WTC11 (cell line): ENCODE measurements at regions not wholly inside any gene's neighbourhood (a gene's known extent, or its start where the extent isn't known, plus 50 kb on each side); places are given as distances from the start of the nearest gene placed in this dataset.

ENCODE experiments used
- ATAC-seq: fragments of 200-7000 bp; cut with Tn5 transposase; 2 replicates; pipeline ENCODE4 v1.10.0; 2021; ENCODE audit warnings: mild to moderate bottlenecking, moderate library complexity
- CTCF ChIA-PET: fragments of 300-600 bp; sonication (Branson Sonifier 250); formaldehyde crosslinking; loops from one replicate; lab custom pipeline; 2021; ENCODE audit warnings: antibody characterized with exemption; lab: Charles Lee
- POLR2A ChIA-PET: fragments of 350-600 bp; sonication (Branson Sonifier 250); formaldehyde crosslinking; loops from one replicate; lab custom pipeline; 2021; ENCODE audit warnings: antibody characterized with exemption; lab: Charles Lee
- DNase-seq: peaks from one replicate; pipeline ENCODE4 v3.0.0; 2021; ENCODE audit warnings: low spot score
- H3K27ac Mint-ChIP-seq: 2 replicates; pipeline ENCODE4 v1.8.0; 2021; ENCODE audit warnings: mixed read lengths
- H3K27me3 Mint-ChIP-seq: 2 replicates; pipeline ENCODE4 v1.8.0; 2021; ENCODE audit warnings: low read depth, mild to moderate bottlenecking, moderate library complexity, mixed read lengths
- H3K36me3 Mint-ChIP-seq: 2 replicates; pipeline ENCODE4 v1.8.0; 2021; ENCODE audit warnings: mixed read lengths
- H3K4me1 Mint-ChIP-seq: 2 replicates; pipeline ENCODE4 v1.8.0; 2022; ENCODE audit warnings: mixed read lengths
- H3K4me3 Mint-ChIP-seq: 2 replicates; pipeline ENCODE4 v1.8.0; 2021; ENCODE audit warnings: mild to moderate bottlenecking, moderate library complexity, mixed read lengths
- H3K9me3 Mint-ChIP-seq: 2 replicates; pipeline ENCODE4 v1.8.0; 2021; ENCODE audit warnings: mixed read lengths
- ATF1 ChIP-seq: sonication (generic); formaldehyde crosslinking; IDR thresholded peaks from 2 replicates; pipeline ENCODE4 v1.8.1; 2023; ENCODE audit warnings: mild to moderate bottlenecking, moderate library complexity, missing genetic modification reagents
- ATF6 ChIP-seq: sonication (generic); formaldehyde crosslinking; IDR thresholded peaks from 2 replicates; pipeline ENCODE4 v1.8.1; 2023; ENCODE audit warnings: mild to moderate bottlenecking, missing genetic modification reagents
- E2F5 ChIP-seq: sonication (generic); formaldehyde crosslinking; IDR thresholded peaks from 2 replicates; pipeline ENCODE4 v1.8.1; 2022; ENCODE audit warnings: mild to moderate bottlenecking, moderate library complexity, missing genetic modification reagents
- ELF4 ChIP-seq: sonication (generic); formaldehyde crosslinking; IDR thresholded peaks from 2 replicates; pipeline ENCODE4 v1.8.1; 2022; ENCODE audit warnings: low read depth, mild to moderate bottlenecking, moderate library complexity, missing genetic modification reagents
- ERG ChIP-seq: fragments of 250-450 bp; sonication (Bioruptor Pico); IDR thresholded peaks from 2 replicates; pipeline ENCODE4 v1.8.0; 2021; ENCODE audit warnings: mild to moderate bottlenecking
- HMGA2 ChIP-seq: fragments of 250-450 bp; sonication (Bioruptor Pico); IDR thresholded peaks from 2 replicates; pipeline ENCODE4 v1.4.0; 2021; ENCODE audit warnings: mild to moderate bottlenecking, moderate library complexity
- KAT7 ChIP-seq: sonication (generic); formaldehyde crosslinking; IDR thresholded peaks from 2 replicates; pipeline ENCODE4 v1.8.1; 2023; ENCODE audit warnings: missing genetic modification reagents, mild to moderate bottlenecking, borderline replicate concordance
- PRDM15 ChIP-seq: sonication (generic); formaldehyde crosslinking; IDR thresholded peaks from 2 replicates; pipeline ENCODE4 v1.8.0; 2022; ENCODE audit warnings: missing genetic modification reagents
- PRRX2 ChIP-seq: fragments of 250-450 bp; sonication (Bioruptor Pico); IDR thresholded peaks from 2 replicates; pipeline ENCODE4 v1.8.0; 2021; ENCODE audit warnings: mild to moderate bottlenecking
- SOX15 ChIP-seq: fragments of 250-450 bp; sonication (Bioruptor Pico); IDR thresholded peaks from 2 replicates; pipeline ENCODE4 v1.9.0; 2021; ENCODE audit warnings: mild to moderate bottlenecking
- TP53 ChIP-seq: sonication (generic); formaldehyde crosslinking; IDR thresholded peaks from 2 replicates; pipeline ENCODE4 v1.8.1; 2023; ENCODE audit warnings: mild to moderate bottlenecking, missing genetic modification reagents
- USF2 ChIP-seq: sonication (generic); formaldehyde crosslinking; IDR thresholded peaks from 2 replicates; pipeline ENCODE4 v1.8.1; 2023; ENCODE audit warnings: mild to moderate bottlenecking, missing genetic modification reagents, moderate library complexity
- ZBTB43 ChIP-seq: sonication (generic); formaldehyde crosslinking; IDR thresholded peaks from 2 replicates; pipeline ENCODE4 v1.8.1; 2023; ENCODE audit warnings: mild to moderate bottlenecking, missing genetic modification reagents
- ZMAT4 ChIP-seq: fragments of 250-450 bp; sonication (Bioruptor Pico); IDR thresholded peaks from 2 replicates; pipeline ENCODE4 v1.9.0; 2021; ENCODE audit warnings: mild to moderate bottlenecking
- ZNF138 ChIP-seq: sonication (generic); formaldehyde crosslinking; conservative IDR thresholded peaks from 2 replicates; pipeline ENCODE4 v1.8.1; 2022; ENCODE audit warnings: mild to moderate bottlenecking, moderate library complexity, missing genetic modification reagents
- ZNF416 ChIP-seq: fragments of 250-450 bp; sonication (Bioruptor Pico); IDR thresholded peaks from 2 replicates; pipeline ENCODE4 v1.9.0; 2021; ENCODE audit warnings: mild to moderate bottlenecking, inconsistent platforms
- ZNF512 ChIP-seq: sonication (generic); formaldehyde crosslinking; IDR thresholded peaks from 2 replicates; pipeline ENCODE4 v1.8.1; 2022; ENCODE audit warnings: missing genetic modification reagents, borderline replicate concordance

- TF ChIP-seq E2F5 (CRISPR knock-in tag) (no peak), ERG (no peak), HMGA2 (CRISPR knock-in tag) (no peak)
Measured at GRCh38 chr4:104940927-104941326, 205.7 kb upstream of the TET2 start (continued).

- ChIA-PET POLR2A (no interaction called here), CTCF (no interaction called here)
- DNase-seq (no peak), ATAC-seq (no peak)
- TF ChIP-seq SOX15 (CRISPR knock-in tag) (no peak), ZMAT4 (CRISPR knock-in tag) (no peak), TP53 (no peak), ELF4 (no peak), ATF1 (CRISPR knock-in tag) (no peak), PRRX2 (no peak), ZBTB43 (CRISPR knock-in tag) (no peak), USF2 (CRISPR knock-in tag) (no peak), ATF6 (no peak), ZNF416 (CRISPR knock-in tag) (no peak), ZNF138 (CRISPR knock-in tag) (no peak), PRDM15 (CRISPR knock-in tag) (no peak), KAT7 (CRISPR knock-in tag) (no peak), ZNF512 (no peak)
- Mint-ChIP-seq H3K9me3 (no peaks in the 10 kb centered on the region), H3K27ac (no peak overlapping the region), H3K27me3 (peaks cover 6% of the 10 kb centered on the region), H3K4me1 (no peaks in the 10 kb centered on the region), H3K36me3 (no peaks in the 10 kb centered on the region), H3K4me3 (no peak overlapping the region)
Measured at GRCh38 chr4:104941661-104942062, 205.0 kb upstream of the TET2 start.
